ENCODE measurements at regions not wholly inside any gene's neighbourhood (a gene's known extent, or its start where the extent isn't known, plus 50 kb on each side); places are given as distances from the start of the nearest gene placed in this dataset.

DNA sequence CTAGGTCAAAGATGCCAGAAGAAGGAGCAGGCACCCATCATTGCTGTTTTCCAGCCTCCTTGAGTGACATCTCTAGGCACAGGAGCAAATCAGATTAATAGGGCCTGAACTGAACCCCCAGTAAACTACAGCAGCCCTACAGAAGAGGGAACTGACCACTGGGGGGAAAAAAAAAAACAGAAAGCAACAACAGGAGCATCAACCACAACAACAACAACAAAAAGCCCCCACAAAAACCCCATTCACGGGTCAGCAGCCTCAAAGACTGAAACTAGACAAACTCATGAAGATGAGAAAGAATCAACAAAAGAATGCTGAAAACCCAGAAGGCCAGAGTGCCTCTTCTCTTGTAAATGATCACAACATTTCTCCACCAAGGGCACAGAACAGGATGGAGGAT is 537.4 kb upstream of the BTBD3 start:
- DNase-seq (ENCODE audit: low spot score in 2 of 2), result no peak
- 80 to 89% methylated on average over 1 of the region's 1 CpG for WGBS, 2 donors
- TF ChIP-seq POLR2A (IDR thresholded peaks at IDR 0.05), result no peak
- TF ChIP-seq, protein P1, sequence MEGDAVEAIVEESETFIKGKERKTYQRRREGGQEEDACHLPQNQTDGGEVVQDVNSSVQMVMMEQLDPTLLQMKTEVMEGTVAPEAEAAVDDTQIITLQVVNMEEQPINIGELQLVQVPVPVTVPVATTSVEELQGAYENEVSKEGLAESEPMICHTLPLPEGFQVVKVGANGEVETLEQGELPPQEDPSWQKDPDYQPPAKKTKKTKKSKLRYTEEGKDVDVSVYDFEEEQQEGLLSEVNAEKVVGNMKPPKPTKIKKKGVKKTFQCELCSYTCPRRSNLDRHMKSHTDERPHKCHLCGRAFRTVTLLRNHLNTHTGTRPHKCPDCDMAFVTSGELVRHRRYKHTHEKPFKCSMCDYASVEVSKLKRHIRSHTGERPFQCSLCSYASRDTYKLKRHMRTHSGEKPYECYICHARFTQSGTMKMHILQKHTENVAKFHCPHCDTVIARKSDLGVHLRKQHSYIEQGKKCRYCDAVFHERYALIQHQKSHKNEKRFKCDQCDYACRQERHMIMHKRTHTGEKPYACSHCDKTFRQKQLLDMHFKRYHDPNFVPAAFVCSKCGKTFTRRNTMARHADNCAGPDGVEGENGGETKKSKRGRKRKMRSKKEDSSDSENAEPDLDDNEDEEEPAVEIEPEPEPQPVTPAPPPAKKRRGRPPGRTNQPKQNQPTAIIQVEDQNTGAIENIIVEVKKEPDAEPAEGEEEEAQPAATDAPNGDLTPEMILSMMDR (IDR thresholded peaks at IDR 0.05), result no peak
- H3K4me3 ChIP-seq (ENCODE audit: low read depth, poor library complexity, severe bottlenecking), result no peak overlapping the region
- intact Hi-C loops (cut with DNase I; ENCODE audit: low total_unique reads), result no loop called here

DNA sequence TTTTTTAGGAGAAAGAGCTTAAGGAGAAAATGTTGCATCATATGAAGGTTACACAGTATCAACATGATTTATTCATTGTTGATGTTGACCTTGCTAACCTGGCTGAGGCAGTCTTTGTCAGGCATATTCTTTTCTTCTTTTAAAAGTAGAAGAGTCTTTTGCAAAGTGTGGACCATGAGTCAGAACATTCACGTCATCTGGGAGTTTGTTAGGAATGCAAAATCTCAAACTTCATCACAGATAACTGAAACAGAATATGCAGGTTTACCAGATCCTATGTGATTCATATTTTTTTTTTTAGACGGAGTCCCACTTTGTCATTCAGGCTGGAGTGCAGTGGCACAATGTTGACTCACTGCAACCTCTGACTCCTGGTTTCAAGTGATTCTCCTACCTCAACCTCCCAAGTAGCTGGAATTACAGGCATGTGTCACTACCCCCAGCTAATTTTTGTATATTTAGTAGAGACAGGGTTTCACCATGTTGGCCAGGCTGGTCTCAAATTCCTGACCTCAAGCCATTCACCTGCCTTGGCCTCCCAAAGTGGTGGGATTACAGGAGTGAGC is 530.4 kb upstream of the BTBD3 start:
- intact Hi-C loops (cut with DNase I; ENCODE audit: low total_unique reads), result no loop called here
- TF ChIP-seq POLR2A (IDR thresholded peaks at IDR 0.05), result no peak
- TF ChIP-seq, protein P1 (IDR thresholded peaks at IDR 0.05), result no peak
- no peak for DNase-seq (ENCODE audit: low spot score in 2 of 2)
- H3K4me3 ChIP-seq (ENCODE audit: low read depth, poor library complexity, severe bottlenecking), result no peak overlapping the region
- WGBS, 2 donors, result 66 to 78% methylated on average over 2 of the region's 2 CpGs

DNA sequence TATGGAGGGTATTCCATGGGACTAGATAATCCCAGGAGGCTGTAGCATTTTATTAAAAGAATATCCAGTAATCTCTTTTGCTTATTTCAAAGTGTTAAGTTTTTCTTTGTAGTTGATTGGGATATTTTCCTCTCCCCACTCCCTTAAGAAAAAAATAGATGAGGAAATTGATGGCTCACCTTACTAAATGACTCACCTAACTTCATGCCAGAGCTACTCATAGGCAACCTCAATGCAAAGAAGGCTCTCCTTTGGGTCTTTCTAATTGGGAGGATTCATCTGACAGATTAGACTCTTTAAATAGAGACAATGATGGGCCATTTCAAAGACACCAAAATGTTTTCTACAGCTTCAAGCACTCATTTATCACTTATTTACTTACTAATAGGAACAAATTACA is 528.5 kb upstream of the BTBD3 start:
- no peak overlapping the region for H3K4me3 ChIP-seq (ENCODE audit: low read depth, poor library complexity, severe bottlenecking)
- DNase-seq (ENCODE audit: low spot score in 2 of 2), result no peak
- intact Hi-C loops (cut with DNase I; ENCODE audit: low total_unique reads), result no loop called here
- TF ChIP-seq, protein P1 (IDR thresholded peaks at IDR 0.05), result no peak
- TF ChIP-seq POLR2A (IDR thresholded peaks at IDR 0.05), result no peak

DNA sequence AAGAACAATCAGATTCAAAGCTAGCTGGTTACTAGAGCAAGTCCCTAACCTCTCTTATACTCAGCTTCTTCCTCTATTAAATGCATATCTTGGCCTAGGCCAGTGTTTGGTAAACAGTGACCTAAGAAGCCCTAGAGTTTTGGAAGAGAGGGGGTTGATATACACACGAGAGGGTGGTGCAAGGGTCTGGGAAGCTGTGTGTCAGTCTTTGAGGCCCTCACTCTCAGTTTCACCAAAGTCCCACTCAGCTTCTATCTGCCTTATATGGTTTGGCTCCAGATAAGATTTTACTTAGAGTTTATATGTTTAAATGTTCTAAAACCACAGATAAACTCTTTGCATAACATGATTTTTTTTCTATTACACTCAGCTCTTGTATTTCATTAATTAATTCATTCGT is 526.1 kb upstream of the BTBD3 start:
- H3K4me3 ChIP-seq (ENCODE audit: low read depth, poor library complexity, severe bottlenecking), result no peak overlapping the region
- intact Hi-C loops (cut with DNase I; ENCODE audit: low total_unique reads), result no loop called here
- 77% methylated on average over 2 of the region's 2 CpGs for WGBS, 2 donors
- no peak for DNase-seq (ENCODE audit: low spot score in 2 of 2)
- TF ChIP-seq, protein P1 (IDR thresholded peaks at IDR 0.05), result no peak
- no peak for TF ChIP-seq POLR2A (IDR thresholded peaks at IDR 0.05)

DNA sequence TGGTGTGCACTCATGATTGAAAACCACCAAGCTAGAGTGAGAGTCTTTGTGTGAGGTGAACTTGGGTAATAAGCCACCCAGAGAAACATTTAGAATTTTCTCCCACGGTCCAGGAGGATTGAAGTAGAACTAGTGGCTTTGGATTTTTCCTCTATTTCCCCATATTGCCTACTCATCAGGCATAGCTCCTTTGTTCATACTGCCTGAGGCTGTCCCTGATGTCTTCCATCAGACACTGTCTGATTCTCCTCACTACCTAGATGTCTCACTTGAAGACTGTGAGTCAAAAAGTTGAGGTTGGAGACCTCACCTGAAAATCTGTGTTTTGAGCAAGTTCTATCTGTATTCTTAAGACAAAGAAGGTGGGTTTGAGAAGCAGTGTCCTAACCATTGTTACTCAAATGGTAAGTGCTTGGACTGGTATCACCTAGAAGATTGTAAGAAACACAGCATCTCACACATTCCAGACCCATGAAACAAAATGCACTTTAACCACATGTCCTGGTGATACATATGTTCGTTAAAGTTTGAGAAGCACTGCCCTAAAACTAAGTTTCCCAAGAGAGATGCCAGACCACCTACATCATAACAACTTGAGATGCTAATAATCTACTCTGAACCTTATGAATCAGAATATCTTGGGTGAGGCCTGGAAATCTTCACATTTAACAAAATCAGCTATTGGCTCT is 523.4 kb upstream of the BTBD3 start:
- no peak for TF ChIP-seq POLR2A (IDR thresholded peaks at IDR 0.05)
- TF ChIP-seq, protein P1 (IDR thresholded peaks at IDR 0.05), result no peak
- WGBS, 2 donors, result 81 to 83% methylated on average over 2 of the region's 2 CpGs

DNA sequence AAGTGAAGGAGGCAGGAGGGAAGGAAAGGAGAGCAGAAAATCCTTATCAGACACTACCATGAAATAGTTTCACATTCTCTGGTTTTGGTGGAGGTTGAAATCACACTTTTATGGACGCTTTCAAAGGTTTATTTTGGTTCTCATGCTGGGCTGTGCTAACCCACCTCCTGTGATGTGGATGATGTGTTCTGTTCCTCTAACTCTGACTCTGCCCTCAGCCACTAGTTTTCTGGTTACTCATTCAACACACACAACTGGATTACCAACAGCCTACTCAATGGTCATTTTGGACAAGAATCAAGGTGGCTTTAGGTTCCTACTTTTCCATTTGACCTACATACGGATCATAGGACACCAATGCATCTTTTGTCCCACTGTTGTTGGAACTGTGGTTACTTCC is 522.1 kb upstream of the BTBD3 start:
- no peak for TF ChIP-seq POLR2A (IDR thresholded peaks at IDR 0.05)
- TF ChIP-seq, protein P1 (IDR thresholded peaks at IDR 0.05), result no peak
- intact Hi-C loops (cut with DNase I; ENCODE audit: low total_unique reads), result no loop called here
- 90 to 94% methylated on average over 2 of the region's 2 CpGs for WGBS, 2 donors
- DNase-seq (ENCODE audit: low spot score in 2 of 2), result no peak
- no peak overlapping the region for H3K4me3 ChIP-seq (ENCODE audit: low read depth, poor library complexity, severe bottlenecking)

More for the DNA sequence above, 523.4 kb upstream of the BTBD3 start:
- DNase-seq (ENCODE audit: low spot score in 2 of 2), result no peak
- H3K4me3 ChIP-seq (ENCODE audit: low read depth, poor library complexity, severe bottlenecking), result no peak overlapping the region
- intact Hi-C loops (cut with DNase I; ENCODE audit: low total_unique reads), result no loop called here

Data from lower leg skin (tissue), 4 donors.